HG03159 (cell line): ENCODE measurements at regions not wholly inside any gene's neighbourhood (a gene's known extent, or its start where the extent isn't known, plus 50 kb on each side); places are given as distances from the start of the nearest gene placed in this dataset.
"Not testable (repeated sequence)": the region's sequence is repeated elsewhere in the genome, so short reads cannot be mapped to it uniquely, and the experiment has no call there.

Experiments
- ATAC-seq: cut with Tn5 transposase; IDR thresholded peaks from one replicate; pipeline ENCODE4 v1.9.1; 2021; ENCODE audit warnings: mild to moderate bottlenecking, moderate library complexity; ENCODE audit not compliant: unreplicated experiment

GRCh38 chr2:65921116-65921515 is 488.7 kb upstream of the SPRED2 start:
- no peak for ATAC-seq

GRCh38 chr2:65920659-65921058 is 488.3 kb upstream of the SPRED2 start:
- no peak for ATAC-seq

GRCh38 chr2:65919550-65920188 is 487.3 kb upstream of the SPRED2 start:
- ATAC-seq, result no peak

- no peak for ATAC-seq
Observed at GRCh38 chr2:65918760-65919187, 486.4 kb upstream of the SPRED2 start.

- no peak for ATAC-seq
Observed at GRCh38 chr2:65917986-65918385, 485.6 kb upstream of the SPRED2 start.

- no peak for ATAC-seq
Observed at GRCh38 chr2:65916785-65917295, 484.4 kb upstream of the SPRED2 start.

GRCh38 chr2:65916177-65916576 is 483.8 kb upstream of the SPRED2 start:
- no peak for ATAC-seq

- no peak for ATAC-seq
Observed at GRCh38 chr2:65915273-65915672, 482.9 kb upstream of the SPRED2 start.

- ATAC-seq, result no peak
Observed at GRCh38 chr2:65914244-65914786, 481.9 kb upstream of the SPRED2 start.

- no peak for ATAC-seq
Observed at GRCh38 chr2:65913813-65914212, 481.4 kb upstream of the SPRED2 start.

GRCh38 chr2:65901756-65902155 is 469.4 kb upstream of the SPRED2 start:
- no peak for ATAC-seq

GRCh38 chr2:65896446-65896845 is 464.0 kb upstream of the SPRED2 start:
- ATAC-seq, result no peak

- ATAC-seq, result not testable (repeated sequence)
Observed at GRCh38 chr2:65890131-65890530, 457.7 kb upstream of the SPRED2 start.

GRCh38 chr2:65885266-65885665 is 452.9 kb upstream of the SPRED2 start:
- no peak for ATAC-seq

GRCh38 chr2:65881592-65881991 is 449.2 kb upstream of the SPRED2 start:
- ATAC-seq, result no peak

GRCh38 chr2:65880436-65880835 is 448.0 kb upstream of the SPRED2 start:
- no peak for ATAC-seq

- no peak for ATAC-seq
Observed at GRCh38 chr2:65878011-65878340, 445.6 kb upstream of the SPRED2 start.

GRCh38 chr2:65877331-65878010 is 445.1 kb upstream of the SPRED2 start:
- no peak for ATAC-seq

- ATAC-seq, result no peak
Observed at GRCh38 chr2:65876114-65876513, 443.7 kb upstream of the SPRED2 start.

- no peak for ATAC-seq
Observed at GRCh38 chr2:65870826-65871225, 438.4 kb upstream of the SPRED2 start.

GRCh38 chr2:65869296-65869695 is 436.9 kb upstream of the SPRED2 start:
- no peak for ATAC-seq

GRCh38 chr2:65868177-65868576 is 435.8 kb upstream of the SPRED2 start:
- no peak for ATAC-seq
